ENCODE measurements at regions not wholly inside any gene's neighbourhood (a gene's known extent, or its start where the extent isn't known, plus 50 kb on each side); places are given as distances from the start of the nearest gene placed in this dataset.

GRCh38 chr10:1923998-1924397 lies 186.7 kb upstream of the ADARB2 start:
- H3K79me1 ChIP-seq (ENCODE audit: low read depth, low read length): no peaks in the 10 kb centered on the region
- no peaks in the 10 kb centered on the region for H3K9me3 ChIP-seq (replicated peaks in 1 of 2; ENCODE audit: control insufficient read depth in 2 of 2, insufficient read depth in 1 of 2, low read depth in 1 of 2, low read length in 2 of 2)
- H3K9ac ChIP-seq (ENCODE audit: low read depth, low read length, poor library complexity): no peak overlapping the region
- H3K27ac ChIP-seq (replicated peaks; ENCODE audit: low read length): no peak overlapping the region
- WGBS, 2 donors (ENCODE audit: extremely low coverage in 2 of 2, insufficient read length in 2 of 2, insufficient replicate concordance in 1 of 2): no CpG with 5 or more reads among the region's 12 CpGs
- no peak overlapping the region for H2BK15ac ChIP-seq (ENCODE audit: low read length)
- H2AFZ ChIP-seq (ENCODE audit: low read length): no peak overlapping the region
- no peak overlapping the region for H3K4me2 ChIP-seq (ENCODE audit: insufficient read depth, low read length, poor library complexity, severe bottlenecking)
- H3K27me3 ChIP-seq (ENCODE audit: control insufficient read depth in 3 of 3, insufficient read depth in 3 of 3, low read depth in 1 of 3, low read length in 3 of 3): no peaks in the 10 kb centered on the region
- no peak overlapping the region for H3K4ac ChIP-seq (ENCODE audit: low read length)
- no peak overlapping the region for H3K23ac ChIP-seq (ENCODE audit: low read depth, low read length, poor library complexity)
- no peak overlapping the region for H4K8ac ChIP-seq (ENCODE audit: low read depth, low read length)
- H2BK5ac ChIP-seq (ENCODE audit: low read length): no peak overlapping the region
- H3K18ac ChIP-seq (ENCODE audit: low read length): no peak overlapping the region
- no peak overlapping the region for H3K14ac ChIP-seq (ENCODE audit: low read length)
- no peak overlapping the region for H3K4me3 ChIP-seq (ENCODE audit: low read length in 2 of 2)
- no peak overlapping the region for H2AK5ac ChIP-seq (ENCODE audit: low read depth, low read length)
- no peak overlapping the region for H4K91ac ChIP-seq (ENCODE audit: low read depth, low read length, poor library complexity)
- H2BK12ac ChIP-seq (ENCODE audit: low read length): no peak overlapping the region
- no peak for DNase-seq (ENCODE audit: low spot score)
- no peaks in the 10 kb centered on the region for H3K36me3 ChIP-seq (replicated peaks in 1 of 2; ENCODE audit: control insufficient read depth in 2 of 2, insufficient read depth in 2 of 2, low read length in 2 of 2)
- no peaks in the 10 kb centered on the region for H3K4me1 ChIP-seq (ENCODE audit: control insufficient read depth in 2 of 2, insufficient read depth in 1 of 2, low read depth in 1 of 2, low read length in 2 of 2)
- no peak overlapping the region for H2BK120ac ChIP-seq (ENCODE audit: low read depth, low read length)

GRCh38 chr10:1923586-1923985 lies 186.3 kb upstream of the ADARB2 start:
- H2BK5ac ChIP-seq (ENCODE audit: low read length): no peak overlapping the region
- no peaks in the 10 kb centered on the region for H3K36me3 ChIP-seq (replicated peaks in 1 of 2; ENCODE audit: control insufficient read depth in 2 of 2, insufficient read depth in 2 of 2, low read length in 2 of 2)
- H2BK120ac ChIP-seq (ENCODE audit: low read depth, low read length): no peak overlapping the region
- no peak overlapping the region for H2BK12ac ChIP-seq (ENCODE audit: low read length)
- H3K79me1 ChIP-seq (ENCODE audit: low read depth, low read length): no peaks in the 10 kb centered on the region
- no peak overlapping the region for H3K14ac ChIP-seq (ENCODE audit: low read length)
- H3K9ac ChIP-seq (ENCODE audit: low read depth, low read length, poor library complexity): no peak overlapping the region
- H4K8ac ChIP-seq (ENCODE audit: low read depth, low read length): no peak overlapping the region
- H3K27ac ChIP-seq (replicated peaks; ENCODE audit: low read length): no peak overlapping the region
- no peak overlapping the region for H3K4me3 ChIP-seq (ENCODE audit: low read length in 2 of 2)
- no peak overlapping the region for H3K4ac ChIP-seq (ENCODE audit: low read length)
- H2AK5ac ChIP-seq (ENCODE audit: low read depth, low read length): no peak overlapping the region
- DNase-seq (ENCODE audit: low spot score): no peak
- no peak overlapping the region for H3K4me2 ChIP-seq (ENCODE audit: insufficient read depth, low read length, poor library complexity, severe bottlenecking)
- no peaks in the 10 kb centered on the region for H3K9me3 ChIP-seq (replicated peaks in 1 of 2; ENCODE audit: control insufficient read depth in 2 of 2, insufficient read depth in 1 of 2, low read depth in 1 of 2, low read length in 2 of 2)
- H4K91ac ChIP-seq (ENCODE audit: low read depth, low read length, poor library complexity): no peak overlapping the region
- no peaks in the 10 kb centered on the region for H3K4me1 ChIP-seq (ENCODE audit: control insufficient read depth in 2 of 2, insufficient read depth in 1 of 2, low read depth in 1 of 2, low read length in 2 of 2)
- no peak overlapping the region for H3K23ac ChIP-seq (ENCODE audit: low read depth, low read length, poor library complexity)
- H3K27me3 ChIP-seq (ENCODE audit: control insufficient read depth in 3 of 3, insufficient read depth in 3 of 3, low read depth in 1 of 3, low read length in 3 of 3): no peaks in the 10 kb centered on the region
- no CpG with 5 or more reads among the region's 8 CpGs for WGBS, 2 donors (ENCODE audit: extremely low coverage in 2 of 2, insufficient read length in 2 of 2, insufficient replicate concordance in 1 of 2)
- H2BK15ac ChIP-seq (ENCODE audit: low read length): no peak overlapping the region
- H3K18ac ChIP-seq (ENCODE audit: low read length): no peak overlapping the region
- no peak overlapping the region for H2AFZ ChIP-seq (ENCODE audit: low read length)

- Histone ChIP-seq H3K27ac (replicated peaks; ENCODE audit: low read length) (no peak overlapping the region), H3K14ac (ENCODE audit: low read length) (no peak overlapping the region), H3K79me1 (ENCODE audit: low read depth, low read length) (no peaks in the 10 kb centered on the region), H2BK120ac (ENCODE audit: low read depth, low read length) (no peak overlapping the region), H3K23ac (ENCODE audit: low read depth, low read length, poor library complexity) (no peak overlapping the region), H4K8ac (ENCODE audit: low read depth, low read length) (no peak overlapping the region), H3K27me3 (ENCODE audit: control insufficient read depth in 3 of 3, insufficient read depth in 3 of 3, low read depth in 1 of 3, low read length in 3 of 3) (no peaks in the 10 kb centered on the region), H3K4me1 (ENCODE audit: control insufficient read depth in 2 of 2, insufficient read depth in 1 of 2, low read depth in 1 of 2, low read length in 2 of 2) (no peaks in the 10 kb centered on the region), H3K9me3 (replicated peaks in 1 of 2; ENCODE audit: control insufficient read depth in 2 of 2, insufficient read depth in 1 of 2, low read depth in 1 of 2, low read length in 2 of 2) (no peaks in the 10 kb centered on the region), H2BK15ac (ENCODE audit: low read length) (no peak overlapping the region), H2AK5ac (ENCODE audit: low read depth, low read length) (no peak overlapping the region), H3K4ac (ENCODE audit: low read length) (no peak overlapping the region), H3K36me3 (replicated peaks in 1 of 2; ENCODE audit: control insufficient read depth in 2 of 2, insufficient read depth in 2 of 2, low read length in 2 of 2) (no peaks in the 10 kb centered on the region), H2BK12ac (ENCODE audit: low read length) (no peak overlapping the region), H3K4me3 (ENCODE audit: low read length in 2 of 2) (no peak overlapping the region), H3K9ac (ENCODE audit: low read depth, low read length, poor library complexity) (no peak overlapping the region), H2BK5ac (ENCODE audit: low read length) (no peak overlapping the region), H3K4me2 (ENCODE audit: insufficient read depth, low read length, poor library complexity, severe bottlenecking) (no peak overlapping the region), H2AFZ (ENCODE audit: low read length) (no peak overlapping the region), H4K91ac (ENCODE audit: low read depth, low read length, poor library complexity) (no peak overlapping the region), H3K18ac (ENCODE audit: low read length) (no peak overlapping the region)
- no CpG with 5 or more reads among the region's 4 CpGs for WGBS, 2 donors (ENCODE audit: extremely low coverage in 2 of 2, insufficient read length in 2 of 2, insufficient replicate concordance in 1 of 2)
- no peak for DNase-seq (ENCODE audit: low spot score)
Measured at GRCh38 chr10:1920941-1921340, 183.6 kb upstream of the ADARB2 start.

GRCh38 chr10:1920127-1920526 lies 182.8 kb upstream of the ADARB2 start:
- H3K23ac ChIP-seq (ENCODE audit: low read depth, low read length, poor library complexity): no peak overlapping the region
- H3K14ac ChIP-seq (ENCODE audit: low read length): no peak overlapping the region
- no peak overlapping the region for H2BK12ac ChIP-seq (ENCODE audit: low read length)
- no peaks in the 10 kb centered on the region for H3K4me1 ChIP-seq (ENCODE audit: control insufficient read depth in 2 of 2, insufficient read depth in 1 of 2, low read depth in 1 of 2, low read length in 2 of 2)
- no peak overlapping the region for H2BK120ac ChIP-seq (ENCODE audit: low read depth, low read length)
- no peak overlapping the region for H3K18ac ChIP-seq (ENCODE audit: low read length)
- H2BK5ac ChIP-seq (ENCODE audit: low read length): no peak overlapping the region
- no CpG with 5 or more reads among the region's 4 CpGs for WGBS, 2 donors (ENCODE audit: extremely low coverage in 2 of 2, insufficient read length in 2 of 2, insufficient replicate concordance in 1 of 2)
- DNase-seq (ENCODE audit: low spot score): no peak
- H3K4me2 ChIP-seq (ENCODE audit: insufficient read depth, low read length, poor library complexity, severe bottlenecking): no peak overlapping the region
- H3K27ac ChIP-seq (replicated peaks; ENCODE audit: low read length): no peak overlapping the region
- no peaks in the 10 kb centered on the region for H3K9me3 ChIP-seq (replicated peaks in 1 of 2; ENCODE audit: control insufficient read depth in 2 of 2, insufficient read depth in 1 of 2, low read depth in 1 of 2, low read length in 2 of 2)
- no peaks in the 10 kb centered on the region for H3K27me3 ChIP-seq (ENCODE audit: control insufficient read depth in 3 of 3, insufficient read depth in 3 of 3, low read depth in 1 of 3, low read length in 3 of 3)
- no peaks in the 10 kb centered on the region for H3K79me1 ChIP-seq (ENCODE audit: low read depth, low read length)
- H4K8ac ChIP-seq (ENCODE audit: low read depth, low read length): no peak overlapping the region
- no peak overlapping the region for H2AK5ac ChIP-seq (ENCODE audit: low read depth, low read length)
- H2BK15ac ChIP-seq (ENCODE audit: low read length): no peak overlapping the region
- H3K9ac ChIP-seq (ENCODE audit: low read depth, low read length, poor library complexity): no peak overlapping the region
- no peaks in the 10 kb centered on the region for H3K36me3 ChIP-seq (replicated peaks in 1 of 2; ENCODE audit: control insufficient read depth in 2 of 2, insufficient read depth in 2 of 2, low read length in 2 of 2)
- no peak overlapping the region for H3K4ac ChIP-seq (ENCODE audit: low read length)
- H3K4me3 ChIP-seq (ENCODE audit: low read length in 2 of 2): no peak overlapping the region
- no peak overlapping the region for H2AFZ ChIP-seq (ENCODE audit: low read length)
- H4K91ac ChIP-seq (ENCODE audit: low read depth, low read length, poor library complexity): no peak overlapping the region
